Left renal pelvis (tissue), 4 donors: ENCODE measurements at regions not wholly inside any gene's neighbourhood (a gene's known extent, or its start where the extent isn't known, plus 50 kb on each side); places are given as distances from the start of the nearest gene placed in this dataset.
"Not testable (repeated sequence)": the region's sequence is repeated elsewhere in the genome, so short reads cannot be mapped to it uniquely, and the experiment has no call there.

ENCODE experiments used
- DNase-seq, 4 donors: peaks; one replicate each; pipeline ENCODE4 v3.0.0-alpha.2; 2013; ENCODE audit warnings: low read depth in 4 of 4, low spot score in 3 of 4

GRCh38 chrX:117511379-117511778 is 605.2 kb downstream of the KLHL13 start:
- DNase-seq, result no peak

- DNase-seq, result no peak
These were observed 606.2 kb downstream of the KLHL13 start for GRCh38 chrX:117510453-117510852.

GRCh38 chrX:117508021-117508420 is 608.6 kb downstream of the KLHL13 start:
- no peak for DNase-seq

DNA sequence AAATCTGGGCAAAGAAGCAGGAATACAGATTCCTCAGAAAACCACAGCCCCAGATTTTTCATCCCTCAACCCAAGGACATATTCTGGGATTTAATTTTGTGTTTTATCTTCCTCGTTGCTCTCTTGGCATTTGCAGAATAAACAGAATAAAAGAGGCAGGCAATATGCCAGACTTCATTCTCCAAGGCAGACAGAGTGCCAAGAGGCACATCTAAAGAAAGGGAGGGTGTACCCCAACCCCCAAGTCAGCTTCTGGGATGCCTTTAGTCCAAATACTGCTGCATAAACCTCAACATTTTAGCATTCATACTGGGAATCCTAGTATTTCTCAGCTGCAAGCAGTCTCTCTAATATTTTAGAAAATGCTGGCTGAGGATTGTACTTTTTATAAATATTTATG is 629.2 kb downstream of the KLHL13 start:
- no peak for DNase-seq

DNA sequence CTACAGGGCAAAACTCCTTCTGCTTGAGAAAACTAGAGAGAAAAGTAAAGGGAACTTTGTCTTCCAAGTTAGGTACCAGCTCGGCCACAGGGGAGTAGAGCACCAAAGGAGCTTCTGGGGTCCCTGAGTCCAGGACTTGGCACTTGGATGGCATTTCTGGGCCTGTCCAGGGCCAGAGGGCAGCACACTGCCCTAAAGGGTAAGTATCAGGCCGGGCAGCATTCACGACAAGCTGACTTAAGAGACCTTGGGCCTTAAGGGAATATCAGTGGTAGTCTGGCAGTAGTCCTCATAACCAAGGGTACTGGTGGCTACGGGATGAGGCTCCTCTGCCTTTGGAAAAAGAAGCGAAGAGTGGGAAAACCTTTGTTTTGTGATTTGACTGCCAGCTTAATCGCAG is 632.7 kb downstream of the KLHL13 start:
- no peak for DNase-seq

DNA sequence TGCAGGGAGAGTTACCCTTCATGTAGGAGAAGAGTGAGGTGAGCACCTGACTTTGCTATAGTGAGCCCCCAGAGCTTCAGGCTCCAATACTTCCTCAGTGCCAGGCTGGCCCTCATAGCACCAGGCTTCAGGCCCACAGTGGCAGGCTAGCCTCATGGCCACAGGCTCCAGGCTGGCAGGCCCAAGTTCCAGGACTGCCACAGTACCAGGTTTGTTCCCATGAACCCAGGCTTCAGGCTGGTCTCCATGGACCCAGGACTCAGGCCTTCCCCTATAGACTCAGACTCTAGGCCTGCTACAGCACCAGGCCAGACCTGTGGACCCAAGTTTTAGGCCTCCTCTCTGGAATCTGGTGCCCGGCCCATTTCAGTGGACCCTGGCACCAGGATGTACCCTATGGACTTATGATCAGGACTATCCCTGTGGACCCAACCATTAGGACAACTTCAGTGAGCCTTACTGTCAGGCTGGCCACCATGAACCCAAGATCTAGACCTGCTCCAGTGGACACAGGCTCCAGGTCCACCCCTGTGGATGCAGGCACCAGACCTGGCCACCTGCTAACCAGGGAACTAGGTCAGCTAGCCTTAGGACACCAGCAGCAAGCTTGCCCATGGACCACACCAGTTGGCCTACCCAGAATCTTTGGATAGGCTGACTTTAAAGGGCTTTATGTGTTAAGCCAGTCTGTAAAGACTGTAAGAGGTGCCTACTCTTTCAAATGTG is 658.2 kb downstream of the KLHL13 start:
- DNase-seq, result no peak

- no peak for DNase-seq
These were observed 660.8 kb downstream of the KLHL13 start for GRCh38 chrX:117455787-117456186.

DNA sequence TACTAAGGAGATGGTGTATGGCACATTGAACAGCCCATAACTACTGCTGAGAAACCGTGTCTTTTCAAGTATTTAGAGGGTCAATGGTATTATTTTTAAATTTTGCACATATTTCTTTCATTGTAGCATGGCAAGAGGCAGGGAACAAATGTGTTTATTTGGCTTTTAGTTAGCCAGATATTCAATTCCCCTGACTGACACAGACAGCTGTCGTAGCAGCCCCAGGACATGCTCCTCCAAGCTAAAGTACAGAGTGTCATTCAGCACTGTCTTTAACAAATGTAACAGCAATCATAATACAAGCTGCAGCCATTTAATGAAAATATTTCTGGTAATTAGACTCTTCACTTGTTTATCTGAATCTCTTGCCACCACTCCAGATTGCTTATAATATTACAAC is 687.1 kb downstream of the KLHL13 start:
- DNase-seq, result no peak

- no peak for DNase-seq
These were observed 709.0 kb downstream of the KLHL13 start for GRCh38 chrX:117407449-117408150.

- no peak for DNase-seq
These were observed 715.8 kb downstream of the KLHL13 start for GRCh38 chrX:117400839-117401238.

- DNase-seq, result no peak
These were observed 716.6 kb downstream of the KLHL13 start for GRCh38 chrX:117400005-117400404.

GRCh38 chrX:117397844-117398243 is 718.8 kb downstream of the KLHL13 start:
- DNase-seq, result no peak

GRCh38 chrX:117394506-117395070 is 722.0 kb downstream of the KLHL13 start:
- not testable (repeated sequence) for DNase-seq

DNA sequence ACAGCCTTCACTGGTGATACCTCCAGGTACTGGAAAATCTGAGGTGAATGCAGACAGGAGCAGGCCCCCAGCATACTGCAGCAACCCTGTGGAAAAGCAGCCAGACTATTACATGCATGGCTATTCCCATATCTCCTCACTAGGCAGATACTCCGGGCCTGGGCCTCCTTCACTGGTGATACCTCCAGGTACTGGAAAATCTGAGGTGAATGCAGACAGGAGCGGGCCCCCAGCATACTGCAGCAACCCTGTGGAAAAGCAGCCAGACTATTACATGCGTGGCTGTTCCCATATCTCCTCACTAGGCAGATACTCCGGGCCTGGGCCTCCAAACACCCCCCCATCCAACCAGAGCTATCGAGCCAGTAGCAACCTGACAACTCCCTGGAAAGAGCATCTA is 724.2 kb downstream of the KLHL13 start:
- DNase-seq, result not testable (repeated sequence)

DNA sequence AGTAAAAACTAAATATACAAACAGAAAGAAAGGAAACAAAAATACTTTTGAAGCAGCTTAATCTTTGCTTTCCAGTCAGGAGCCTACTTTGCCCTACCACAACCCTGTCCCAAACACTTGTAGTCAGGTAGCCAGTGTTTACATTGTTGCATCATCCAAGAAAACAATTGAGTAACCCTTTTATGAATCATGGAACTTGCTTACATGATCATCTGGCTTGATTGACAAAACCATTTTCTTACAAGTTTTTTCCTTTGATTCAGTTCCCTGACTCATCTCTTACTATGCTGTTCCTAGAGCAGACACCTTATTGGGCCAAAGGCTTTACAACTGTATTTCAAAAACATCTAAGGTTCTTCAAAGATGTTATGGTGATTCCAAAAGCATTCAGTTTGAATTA is 740.1 kb downstream of the KLHL13 start:
- no peak for DNase-seq

DNA sequence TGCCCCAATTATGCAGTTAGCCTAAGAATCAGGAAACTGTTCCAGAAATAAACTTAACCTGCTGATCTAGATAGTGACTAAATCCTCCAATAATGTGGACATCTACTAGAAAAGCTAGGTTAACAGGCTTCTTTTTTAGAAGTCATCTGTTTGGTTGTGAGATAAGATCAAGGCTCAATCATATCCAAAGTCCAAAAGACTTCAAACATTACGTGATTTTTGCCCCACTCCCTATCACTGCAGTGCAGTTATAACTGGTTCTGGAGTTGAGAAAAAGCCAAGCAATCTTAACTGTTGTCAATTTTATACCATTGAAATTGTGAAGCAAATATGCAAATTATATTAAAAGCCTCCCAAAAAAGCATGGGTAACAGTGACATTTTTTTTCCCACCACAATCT is 781.4 kb downstream of the KLHL13 start:
- DNase-seq, result no peak

DNA sequence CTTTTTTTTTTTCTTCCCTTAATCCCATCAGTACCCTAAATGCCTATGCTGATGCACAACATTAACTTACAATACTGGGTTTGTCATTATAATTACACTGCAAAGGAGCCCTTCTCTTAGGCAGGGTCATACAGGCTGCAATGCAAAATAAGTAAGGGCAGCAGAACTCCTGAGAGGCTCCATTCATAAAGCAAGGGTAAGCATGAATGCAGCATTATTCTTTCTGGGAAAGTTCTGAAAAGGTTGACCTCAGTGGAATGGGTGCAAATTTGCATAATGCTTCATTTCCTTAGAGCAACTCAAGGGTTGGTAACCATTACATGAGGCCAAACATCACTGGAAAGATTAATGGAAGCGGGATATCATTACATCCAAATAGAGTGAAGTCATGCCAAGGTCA is 789.2 kb downstream of the KLHL13 start:
- DNase-seq, result no peak

DNA sequence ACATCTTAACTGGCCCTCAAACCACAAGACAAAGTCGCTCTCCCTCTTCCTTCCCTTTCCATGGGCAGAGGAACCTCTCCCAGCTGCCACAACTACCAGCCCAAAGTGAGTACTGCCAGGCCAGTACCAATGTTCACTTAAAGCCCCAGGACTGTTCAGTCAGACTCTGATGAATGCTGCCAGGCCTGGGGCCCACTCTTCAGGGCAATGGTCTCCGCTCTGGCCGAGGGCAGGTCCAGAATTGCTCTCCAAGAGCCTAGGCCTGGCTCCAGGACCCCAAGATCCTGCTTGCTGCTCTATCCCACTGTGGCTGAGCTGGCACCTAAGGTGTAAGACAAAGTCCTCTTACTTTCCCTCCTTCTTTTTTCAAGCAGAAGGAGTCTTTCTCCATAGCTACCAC is 790.9 kb downstream of the KLHL13 start:
- DNase-seq, result no peak

DNA sequence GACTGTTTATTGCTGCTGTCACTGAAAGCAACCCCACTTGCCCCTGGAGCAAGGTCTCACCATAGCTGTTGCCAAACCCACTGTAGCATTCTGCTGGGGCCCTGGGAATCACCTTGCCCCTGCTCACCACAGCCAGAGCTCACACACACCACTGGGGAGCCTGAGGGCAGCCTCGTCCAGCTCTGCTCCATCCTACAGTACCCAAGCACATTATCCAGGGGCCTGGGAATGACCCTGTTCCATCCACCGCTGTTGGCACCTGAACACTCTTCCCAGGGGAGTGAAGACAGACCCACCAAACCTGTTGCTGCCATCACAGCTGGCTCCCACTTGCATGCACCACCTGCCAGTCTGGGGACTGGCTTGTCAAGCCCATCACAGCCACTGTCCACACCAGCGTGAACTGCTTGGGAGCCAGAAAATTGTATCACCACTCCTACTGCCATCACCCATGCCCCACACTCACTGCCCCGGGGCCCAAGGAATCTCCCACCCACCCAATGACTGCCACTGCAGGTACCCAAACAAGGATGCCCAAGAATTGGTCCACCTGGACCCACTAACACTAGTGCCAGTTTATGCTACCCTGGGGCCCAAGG is 811.3 kb downstream of the KLHL13 start:
- no peak for DNase-seq

- DNase-seq, result no peak
These were observed 815.5 kb downstream of the KLHL13 start for GRCh38 chrX:117301086-117301485.

DNA sequence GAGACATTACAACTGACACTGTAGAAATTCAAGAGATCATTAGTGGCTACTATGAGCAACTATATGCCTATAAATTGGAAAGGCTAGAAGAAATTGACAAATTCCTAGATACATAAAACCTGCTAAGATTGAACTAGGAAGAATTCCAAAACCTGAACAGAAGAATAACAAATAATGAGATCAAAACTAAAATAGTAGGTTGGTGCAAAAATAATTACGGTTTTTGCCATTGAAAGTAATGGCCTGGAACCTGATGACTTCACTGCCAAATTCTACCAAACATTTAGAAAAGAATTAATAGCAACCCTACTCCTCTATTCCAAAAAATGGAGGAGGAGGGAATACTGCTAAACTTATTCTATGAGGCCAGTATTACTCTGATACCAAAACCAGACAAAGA is 824.9 kb downstream of the KLHL13 start:
- DNase-seq, result no peak

- peak in 1 of 4 donors; percentile 6 for DNase-seq
These were observed 812.2 kb upstream of the CT83 start for GRCh38 chrX:117274965-117275364.
